ENCODE measurements at regions not wholly inside any gene's neighbourhood (a gene's known extent, or its start where the extent isn't known, plus 50 kb on each side); places are given as distances from the start of the nearest gene placed in this dataset.

DNA sequence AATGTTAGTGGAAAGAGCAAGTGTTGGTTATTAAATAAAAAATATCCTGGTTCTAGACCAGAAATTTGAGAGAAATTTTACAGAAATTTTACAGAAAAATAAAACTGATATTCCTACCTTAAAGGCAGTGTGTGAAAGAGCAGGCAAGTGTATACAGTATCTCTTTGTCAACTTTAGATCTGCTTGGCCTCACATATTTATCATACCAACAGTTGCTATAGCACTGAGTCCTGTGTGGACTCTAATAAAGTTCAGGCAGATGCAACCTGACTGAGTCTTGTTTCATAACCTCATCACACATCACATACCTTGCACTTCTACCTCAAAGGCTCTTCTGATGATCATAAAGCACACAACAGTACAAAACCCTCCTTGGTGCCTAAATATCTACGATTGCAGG lies 552.4 kb upstream of the PCDH15 start:
- no peak for DNase-seq

DNA sequence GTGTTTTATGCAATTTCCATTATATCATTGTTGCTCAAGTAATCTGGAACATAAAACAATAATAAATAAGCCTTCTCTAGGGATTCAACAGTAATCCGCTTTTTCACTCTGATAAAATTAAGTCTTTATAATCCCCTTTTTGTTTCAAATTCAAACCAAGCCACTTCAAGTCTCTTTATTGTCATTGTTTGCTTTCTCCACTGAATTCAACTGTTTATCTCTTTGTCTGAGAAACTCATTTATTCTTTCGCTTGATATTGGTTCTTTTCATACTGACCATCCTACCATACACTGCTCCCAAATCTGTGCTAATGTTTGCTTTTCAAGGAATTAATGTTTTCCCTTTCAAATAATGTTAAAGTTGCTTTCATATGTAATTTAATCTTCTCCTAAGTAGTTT lies 550.4 kb upstream of the PCDH15 start:
- no peak for DNase-seq

- DNase-seq, result no peak
These were observed 547.5 kb upstream of the PCDH15 start for GRCh38 chr10:55348534-55348933.

DNA sequence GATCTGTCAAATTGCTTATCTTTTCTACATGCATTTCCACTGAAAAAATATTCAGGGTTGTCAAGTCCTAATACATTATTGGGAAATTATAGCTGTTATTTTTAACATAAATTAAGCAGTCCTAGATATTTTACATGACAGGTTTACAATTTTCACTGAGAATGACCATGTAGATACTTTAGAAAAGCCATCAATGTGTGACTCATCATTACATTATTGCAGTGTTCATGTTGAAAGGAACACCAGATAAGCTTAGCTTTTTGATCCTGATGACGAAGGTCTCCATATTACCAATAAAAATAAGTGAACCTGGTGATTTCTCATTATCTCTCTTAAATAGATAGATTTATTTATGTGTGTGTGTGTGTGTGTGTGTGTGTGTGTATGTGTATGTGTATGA lies 529.5 kb upstream of the PCDH15 start:
- no peak for DNase-seq

- no peak for DNase-seq
These were observed 528.8 kb upstream of the PCDH15 start for GRCh38 chr10:55329796-55330195.

GRCh38 chr10:55320187-55320700 lies 519.2 kb upstream of the PCDH15 start:
- no peak for DNase-seq

GRCh38 chr10:55311848-55312635 lies 511.0 kb upstream of the PCDH15 start:
- no peak for DNase-seq

DNA sequence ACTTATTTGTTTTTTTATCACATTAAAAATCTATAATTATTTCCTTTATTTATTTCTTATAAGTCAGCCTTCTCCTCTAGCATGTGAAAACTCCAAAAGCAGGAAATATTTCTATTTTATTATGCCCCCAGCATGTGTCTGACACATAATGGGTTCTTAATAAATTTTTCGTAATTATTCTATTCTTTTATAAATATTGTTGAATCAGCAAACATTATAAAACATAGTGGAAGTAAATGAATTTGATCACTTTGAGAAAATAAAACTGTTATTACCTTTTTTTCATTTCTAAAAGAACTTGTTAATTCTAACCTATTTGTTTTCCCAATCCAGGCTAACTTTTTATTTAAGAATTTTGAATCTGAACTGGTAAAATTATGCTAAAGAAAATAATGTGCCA lies 509.1 kb upstream of the PCDH15 start:
- DNase-seq, result no peak

GRCh38 chr10:55305285-55305684 lies 504.3 kb upstream of the PCDH15 start:
- no peak for DNase-seq

DNA sequence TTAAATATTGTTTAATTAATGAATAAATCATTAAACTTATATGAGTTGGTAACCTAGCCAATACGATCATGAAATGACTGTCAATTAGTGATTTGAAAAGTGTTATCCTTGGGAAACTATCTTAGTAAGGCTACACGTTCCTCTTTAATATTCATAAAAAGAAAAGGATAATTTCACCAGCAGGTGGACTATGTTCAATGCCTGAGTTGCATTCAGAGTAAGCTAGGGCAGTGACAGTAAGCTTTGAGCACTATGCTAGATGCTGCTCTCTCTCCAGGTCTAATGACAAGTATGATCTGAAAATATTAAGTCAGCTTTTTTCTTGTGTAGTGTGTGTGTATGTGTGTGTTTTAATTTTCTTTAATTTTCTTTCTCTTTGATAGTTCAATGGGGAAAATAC lies 486.3 kb upstream of the PCDH15 start:
- DNase-seq, result no peak

DNA sequence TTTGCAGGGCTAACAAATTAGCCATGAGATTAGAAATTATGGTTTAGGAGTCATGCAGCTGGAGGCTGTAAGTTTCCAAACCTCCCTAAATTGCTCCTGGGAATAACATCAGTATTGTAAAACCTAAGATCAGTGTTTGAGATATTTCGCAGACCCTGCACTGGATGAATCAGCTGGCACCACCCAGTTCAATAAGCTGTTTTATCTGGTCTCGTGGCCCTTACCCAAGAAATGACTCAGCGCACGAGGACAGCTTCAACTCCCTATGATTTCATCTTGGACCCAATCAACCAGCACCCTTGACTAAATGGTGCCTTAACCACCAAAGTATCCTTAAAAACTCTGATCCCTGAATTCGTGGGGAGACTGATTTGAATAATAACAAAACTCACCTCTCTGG lies 482.0 kb upstream of the PCDH15 start:
- DNase-seq, result no peak

DNA sequence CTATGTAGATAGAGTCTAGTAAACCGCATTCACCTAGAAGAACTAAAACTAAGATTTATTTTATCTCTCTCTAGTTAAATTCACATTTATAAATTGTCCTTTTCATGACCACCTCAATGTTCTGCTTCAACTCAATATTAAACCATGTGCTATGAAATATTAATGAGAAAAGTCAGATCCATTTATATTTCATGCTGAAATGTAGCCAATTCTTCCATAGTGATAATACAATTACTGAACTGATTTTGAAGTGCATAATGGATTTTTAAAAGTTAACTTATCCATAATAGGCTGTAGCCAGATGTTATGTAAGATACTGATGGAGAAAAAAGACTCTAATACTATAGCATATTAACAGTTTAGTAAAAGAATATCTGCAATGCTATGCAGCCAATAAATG lies 479.7 kb upstream of the PCDH15 start:
- no peak for DNase-seq

- no peak for DNase-seq
These were observed 476.5 kb upstream of the PCDH15 start for GRCh38 chr10:55277549-55277948.

- DNase-seq, result no peak
These were observed 473.3 kb upstream of the PCDH15 start for GRCh38 chr10:55274367-55274766.

- DNase-seq, result no peak
These were observed 472.9 kb upstream of the PCDH15 start for GRCh38 chr10:55273946-55274345.

DNA sequence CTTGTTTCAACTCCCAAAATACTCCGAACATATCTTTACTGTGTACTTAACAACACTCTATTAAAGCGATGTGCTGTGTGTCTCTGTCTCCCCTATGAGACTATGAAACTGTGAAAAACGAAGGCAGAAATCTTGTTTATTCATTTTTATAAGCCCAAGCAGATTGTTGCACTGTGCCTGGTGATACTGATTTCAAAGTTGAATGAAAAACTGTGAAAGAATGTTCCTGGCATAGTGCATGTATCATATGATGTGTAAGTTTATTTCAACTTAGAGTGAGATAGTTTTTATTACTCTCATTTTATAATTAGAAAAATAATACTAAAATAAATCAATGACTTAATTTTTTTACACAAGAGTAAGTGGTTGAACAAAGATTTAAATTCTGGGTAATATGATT lies 471.9 kb upstream of the PCDH15 start:
- no peak for DNase-seq

DNA sequence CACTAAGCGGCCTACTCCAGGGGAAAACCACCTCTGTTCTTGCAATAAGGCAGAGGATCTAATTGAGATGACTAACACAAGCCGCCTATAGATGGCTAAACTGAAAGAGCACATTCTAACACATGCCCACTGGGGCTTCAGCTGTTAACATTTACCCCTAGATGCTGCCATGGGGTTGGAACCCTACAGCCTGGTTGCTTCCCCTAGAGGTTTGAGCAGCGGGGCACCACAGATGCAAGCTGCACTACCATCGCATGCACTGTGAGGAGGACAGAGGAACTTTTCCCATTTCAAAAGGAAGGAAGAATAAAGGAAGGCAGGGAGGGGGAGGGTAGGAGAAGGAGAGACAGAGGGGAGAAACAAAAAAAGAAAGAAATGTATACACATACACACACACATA lies 465.8 kb upstream of the PCDH15 start:
- no peak for DNase-seq

DNA sequence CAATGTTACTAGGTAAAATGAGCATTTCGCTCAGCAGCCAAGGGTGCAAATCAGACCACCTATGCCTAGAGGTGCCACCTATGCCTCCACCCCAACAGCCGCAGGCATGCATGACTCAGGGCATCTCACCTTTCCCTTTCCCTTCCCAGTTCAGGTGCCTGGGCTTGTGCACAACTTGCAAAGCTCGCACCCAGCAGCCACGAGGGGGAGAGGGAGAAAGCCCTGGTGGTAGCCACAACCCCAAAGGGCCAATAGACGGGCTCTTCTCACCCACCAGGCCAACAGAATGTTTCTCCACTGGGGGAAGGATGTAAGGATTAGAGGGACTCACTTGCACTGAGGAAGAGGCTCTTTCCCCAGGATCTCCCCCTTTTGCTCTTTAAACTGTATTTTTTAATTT lies 462.3 kb upstream of the PCDH15 start:
- no peak for DNase-seq

GRCh38 chr10:55242544-55242943 lies 441.5 kb upstream of the PCDH15 start:
- DNase-seq, result no peak

- DNase-seq, result no peak
These were observed 436.4 kb upstream of the PCDH15 start for GRCh38 chr10:55237462-55237861.

DNA sequence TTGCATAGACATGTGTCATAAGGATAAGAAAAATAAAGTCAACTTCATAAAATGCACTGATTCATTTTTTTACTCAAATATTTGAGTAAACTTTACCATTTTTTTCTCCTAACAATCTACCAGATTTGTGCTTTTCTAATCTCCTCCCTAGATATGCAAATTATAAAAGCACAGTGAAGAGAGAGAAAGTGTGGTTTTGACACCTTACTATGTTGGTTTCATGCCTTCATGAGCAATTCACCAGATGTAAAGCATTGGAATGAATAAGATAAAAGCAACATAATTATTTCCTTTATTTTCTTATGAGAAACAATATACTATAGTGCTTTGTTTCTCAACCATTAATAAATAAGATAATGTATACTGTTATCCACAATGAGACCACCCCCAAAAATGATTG lies 432.5 kb upstream of the PCDH15 start:
- no peak for DNase-seq

GRCh38 chr10:55233090-55233489 lies 432.1 kb upstream of the PCDH15 start:
- DNase-seq, result no peak

DNA sequence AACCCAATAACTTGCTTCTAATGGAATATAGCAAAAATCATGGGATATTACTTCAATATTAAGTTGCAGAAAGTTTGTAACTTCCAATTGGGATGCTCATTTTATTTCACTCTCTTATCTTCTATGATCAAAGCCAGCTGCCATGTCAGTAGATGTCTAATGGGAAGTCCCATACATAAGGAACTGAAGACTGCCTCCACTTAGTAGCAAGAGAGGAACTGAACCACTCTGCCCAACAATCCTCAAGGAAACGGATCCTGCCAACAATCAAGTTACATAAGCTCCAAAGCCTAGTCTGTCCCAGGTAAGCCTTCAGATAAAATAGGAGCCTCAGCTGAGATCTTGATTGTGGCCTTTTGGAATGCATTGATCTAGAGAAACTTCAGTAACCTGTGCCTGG lies 431.5 kb upstream of the PCDH15 start:
- DNase-seq, result no peak

DNA sequence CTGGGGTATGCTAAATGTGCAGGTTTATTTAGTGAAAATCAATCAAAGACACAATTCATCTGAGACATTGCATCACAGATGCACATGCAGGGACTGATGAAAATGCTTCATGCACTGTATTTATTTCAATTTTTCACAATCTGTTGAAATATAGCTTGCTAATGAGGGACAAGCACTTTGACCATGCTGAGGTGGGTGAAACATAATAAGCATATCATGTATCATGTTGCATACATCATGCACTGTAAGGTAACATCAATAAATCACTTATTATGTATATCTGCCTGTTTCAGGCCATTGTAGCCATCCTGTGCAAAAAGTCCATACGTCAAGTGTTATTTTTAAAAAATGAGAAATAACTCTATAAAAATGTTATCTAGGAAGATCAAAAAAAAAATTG lies 426.9 kb upstream of the PCDH15 start:
- no peak for DNase-seq
